Activated CD4-positive, alpha-beta T cell treated with anti-CD3 and anti-CD28 coated beads, Interleukin-2, amount 50 U/mL, for 4 hours (primary cell): ENCODE measurements at regions not wholly inside any gene's neighbourhood (a gene's known extent, or its start where the extent isn't known, plus 50 kb on each side); places are given as distances from the start of the nearest gene placed in this dataset.

ENCODE experiments used
- DNase-seq, 2 experiments: peaks; one replicate each; pipeline ENCODE4 v3.0.0-alpha.2; 2020

- DNase-seq = no peak
These were observed 150.4 kb upstream of the GAREM1 start for GRCh38 chr18:32621034-32621433.

GRCh38 chr18:32618546-32618945 lies 147.9 kb upstream of the GAREM1 start:
- no peak for DNase-seq

DNA sequence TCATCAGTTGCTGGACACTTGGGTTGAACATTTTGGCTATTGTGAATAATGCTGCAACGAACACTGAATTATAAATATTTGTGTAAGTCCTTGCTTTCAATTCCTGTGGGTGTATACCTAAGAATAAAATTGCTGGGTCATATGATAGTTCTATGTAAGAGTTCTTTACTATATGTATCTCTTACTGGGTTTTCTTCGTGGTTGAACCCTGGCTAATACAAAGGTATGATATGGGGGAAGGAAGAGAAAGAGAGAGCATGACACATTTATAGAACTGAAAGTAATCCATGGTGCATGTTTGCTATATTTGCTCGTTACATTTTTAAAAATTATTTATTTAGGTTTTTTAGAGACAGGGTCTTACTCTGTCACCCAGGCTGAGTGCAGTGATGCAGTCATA lies 143.1 kb upstream of the GAREM1 start:
- DNase-seq = no peak

DNA sequence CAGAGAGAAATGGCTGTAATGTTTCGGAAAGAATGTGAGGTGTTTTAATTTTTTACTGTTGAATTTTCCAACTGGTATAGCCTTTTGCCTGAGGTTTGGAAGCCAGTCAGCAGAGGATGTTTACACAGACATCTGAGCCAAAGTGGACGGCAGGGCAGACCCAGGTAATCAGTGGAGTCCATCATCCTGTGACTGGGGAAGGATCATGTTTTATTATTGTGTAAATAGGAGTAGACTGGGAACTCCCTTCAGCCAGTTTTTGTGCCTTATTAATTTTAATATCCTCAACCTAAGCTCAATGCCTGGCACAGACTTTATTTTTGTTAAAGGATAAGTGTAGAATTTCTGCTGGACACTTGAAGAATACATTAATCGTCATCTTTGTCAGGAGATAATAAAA lies 142.0 kb upstream of the GAREM1 start:
- no peak for DNase-seq

DNA sequence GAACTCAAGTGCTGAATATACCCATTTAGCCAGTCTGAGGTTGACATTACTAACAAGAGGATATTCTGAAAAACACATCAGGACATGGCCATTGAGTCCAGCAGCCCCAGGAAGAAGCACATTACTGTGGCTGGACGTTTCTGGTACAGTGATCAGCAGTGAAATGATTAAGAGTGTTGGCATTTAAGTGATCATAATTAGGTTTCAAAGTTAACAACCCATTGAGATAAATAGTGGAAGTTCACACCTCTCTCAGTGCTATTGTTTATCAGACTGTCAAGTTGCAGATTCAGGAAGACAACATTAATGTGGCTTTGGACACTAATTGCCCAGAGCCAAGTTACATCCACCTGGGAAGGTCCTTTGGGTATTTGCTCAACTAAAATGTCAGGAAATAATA lies 139.5 kb upstream of the GAREM1 start:
- no peak for DNase-seq

- DNase-seq = no peak
These were observed 137.1 kb upstream of the GAREM1 start for GRCh38 chr18:32607816-32608215.

- no peak for DNase-seq
These were observed 127.5 kb upstream of the GAREM1 start for GRCh38 chr18:32598144-32598543.

GRCh38 chr18:32596501-32596900 lies 125.8 kb upstream of the GAREM1 start:
- no peak for DNase-seq

GRCh38 chr18:32595832-32596231 lies 125.2 kb upstream of the GAREM1 start:
- no peak for DNase-seq

- DNase-seq = no peak
These were observed 117.5 kb upstream of the GAREM1 start for GRCh38 chr18:32588191-32588590.

- no peak for DNase-seq
These were observed 112.7 kb upstream of the GAREM1 start for GRCh38 chr18:32583431-32583830.

- no peak for DNase-seq
These were observed 111.8 kb upstream of the GAREM1 start for GRCh38 chr18:32582455-32582854.

DNA sequence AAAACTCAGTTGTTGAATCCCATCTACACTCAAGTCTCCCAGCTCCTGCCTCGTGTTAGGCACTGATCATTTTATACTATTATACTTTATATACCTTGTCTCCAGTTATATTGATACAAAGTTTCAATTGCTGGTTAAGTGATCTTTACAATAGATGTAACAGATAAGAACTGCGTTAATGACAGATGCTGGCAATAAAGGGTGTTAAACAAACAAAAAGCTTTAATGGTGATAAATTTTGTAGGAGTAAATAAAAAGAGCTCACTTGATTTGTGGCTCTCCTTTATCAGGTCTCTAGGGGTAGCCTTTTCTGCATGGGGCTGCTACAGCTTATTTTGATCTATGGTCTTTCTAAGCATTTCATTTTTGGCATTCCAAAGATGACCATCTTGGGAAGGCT lies 106.9 kb upstream of the GAREM1 start:
- DNase-seq = no peak

DNA sequence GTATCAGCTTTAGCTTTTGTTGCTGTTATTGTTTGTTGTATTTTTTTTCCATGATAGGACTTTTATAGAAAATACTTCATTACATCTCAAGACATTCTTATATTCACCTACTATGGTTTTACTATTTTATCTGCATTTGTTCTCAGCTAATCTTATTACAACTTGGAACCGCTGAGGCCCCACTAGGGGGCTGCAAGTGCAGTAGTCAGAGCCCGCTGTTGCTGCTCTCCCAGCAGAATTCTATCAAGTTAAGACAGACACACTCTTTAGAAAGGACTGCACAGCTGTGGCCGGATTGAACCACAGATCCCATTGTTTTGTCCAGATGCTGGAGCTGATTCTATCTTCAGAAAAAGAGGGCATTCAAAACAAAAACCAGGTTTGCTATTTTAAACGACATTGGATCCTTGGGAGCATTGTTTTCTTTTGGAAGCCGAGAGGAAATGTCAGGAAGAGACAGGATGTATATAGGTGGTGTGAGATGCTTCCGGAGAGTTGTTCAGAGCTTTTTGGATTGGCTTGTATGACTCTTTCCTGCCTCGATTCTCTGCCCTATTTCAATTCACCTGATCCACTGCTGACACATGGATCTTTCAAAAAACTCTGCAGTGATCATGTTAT lies 105.7 kb upstream of the GAREM1 start:
- no peak for DNase-seq

GRCh38 chr18:32566960-32567359 lies 96.3 kb upstream of the GAREM1 start:
- no peak for DNase-seq

DNA sequence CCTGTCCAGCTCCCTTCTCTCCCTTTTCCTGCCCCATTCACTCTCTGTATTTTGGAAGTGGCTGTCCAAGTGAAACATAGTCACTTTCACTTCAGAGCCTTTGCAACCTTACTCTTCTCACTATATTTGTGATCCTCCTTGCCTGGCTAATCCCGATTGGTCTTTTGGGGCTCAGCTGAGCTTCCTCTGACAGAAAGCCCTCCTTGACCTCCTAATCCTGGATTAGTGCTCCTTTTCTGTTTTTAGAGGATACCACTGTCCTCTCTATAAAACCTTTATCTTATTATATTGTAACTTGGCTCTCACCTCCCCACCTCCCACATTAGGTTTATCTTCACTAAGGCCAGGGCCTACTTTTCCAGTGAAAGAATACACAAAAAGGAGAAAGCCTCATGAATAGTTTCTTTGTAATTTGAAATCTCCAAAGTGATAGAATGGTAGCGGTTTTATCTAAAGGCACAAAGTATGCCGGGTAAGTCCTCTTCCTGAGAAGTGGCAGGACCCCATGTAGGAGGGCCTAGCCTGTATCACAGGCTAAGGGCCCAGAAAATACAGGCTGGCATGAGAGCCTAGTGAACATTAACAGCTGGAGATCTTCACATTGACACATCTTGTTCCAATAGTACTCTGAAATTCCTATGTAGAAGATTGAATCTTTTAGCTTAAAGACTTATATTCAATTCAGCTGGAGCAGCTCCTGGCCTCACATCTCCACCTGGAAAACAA lies 83.1 kb upstream of the GAREM1 start:
- no peak for DNase-seq

DNA sequence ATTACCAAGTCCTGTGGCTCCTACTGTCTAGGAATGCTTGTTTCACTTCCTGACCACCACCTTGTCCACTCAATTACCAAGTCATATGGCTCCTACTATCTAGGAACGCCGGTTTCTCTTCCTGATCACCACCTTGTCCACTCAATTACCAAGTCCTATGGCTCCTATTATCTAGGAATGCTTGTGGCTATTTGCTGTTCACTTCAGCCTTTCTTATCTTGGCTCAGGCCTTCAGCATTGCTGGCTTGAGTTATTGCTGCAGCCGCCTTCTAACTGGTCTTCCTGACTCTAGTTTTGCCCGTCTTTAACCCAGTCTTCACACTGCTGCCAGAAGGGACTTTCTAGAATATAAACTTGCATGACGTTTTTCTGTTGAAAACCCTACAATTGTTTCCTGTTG lies 82.5 kb upstream of the GAREM1 start:
- no peak for DNase-seq

DNA sequence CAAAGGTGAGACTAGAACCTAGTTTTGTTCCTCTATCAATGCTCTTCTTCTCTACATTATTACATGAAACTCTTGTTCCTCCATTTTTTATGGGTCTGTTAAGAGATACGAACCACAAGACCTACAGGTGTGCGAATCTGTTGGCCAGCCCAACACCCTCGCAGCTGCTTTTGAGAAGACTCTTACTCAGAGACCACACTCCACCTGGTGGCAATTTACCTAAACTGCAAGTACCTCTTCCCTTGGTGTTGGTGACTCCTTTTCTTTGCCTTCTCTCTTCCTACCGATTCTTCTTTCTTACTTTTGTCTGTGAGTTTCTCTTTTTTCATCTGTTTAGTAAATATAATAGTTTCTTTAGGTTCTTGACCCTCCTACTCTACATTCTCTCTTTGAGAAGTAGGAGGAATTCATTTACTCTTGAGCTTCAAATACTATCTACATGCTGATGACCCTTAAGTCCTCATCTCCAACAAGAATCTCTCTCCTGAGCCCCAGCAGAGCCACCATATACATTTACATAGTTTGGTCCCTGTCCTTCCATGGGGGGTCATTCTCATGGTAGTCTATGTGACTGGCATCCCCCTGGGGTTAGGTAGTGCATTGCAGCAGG lies 81.8 kb upstream of the GAREM1 start:
- peak; percentile 34 to 37 for DNase-seq

DNA sequence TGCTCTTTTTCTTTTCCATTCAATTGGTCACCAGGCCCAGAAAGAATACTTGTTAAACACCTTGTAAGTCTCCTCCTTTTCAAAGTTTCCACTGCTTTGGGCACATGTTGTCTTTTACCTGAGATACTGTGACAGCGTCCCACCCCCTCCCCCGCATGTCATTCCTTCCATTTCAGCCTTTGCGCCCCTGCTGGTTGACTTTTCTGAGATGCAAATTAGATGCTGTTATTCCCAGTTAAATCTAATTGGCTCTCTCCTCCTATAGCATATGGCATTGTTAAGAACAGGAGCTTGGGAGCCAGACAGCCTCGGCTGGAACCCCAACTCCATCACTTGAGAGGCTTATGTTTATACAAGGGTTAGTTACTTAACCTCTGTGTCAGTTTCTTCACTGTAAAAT lies 80.3 kb upstream of the GAREM1 start:
- no peak for DNase-seq

DNA sequence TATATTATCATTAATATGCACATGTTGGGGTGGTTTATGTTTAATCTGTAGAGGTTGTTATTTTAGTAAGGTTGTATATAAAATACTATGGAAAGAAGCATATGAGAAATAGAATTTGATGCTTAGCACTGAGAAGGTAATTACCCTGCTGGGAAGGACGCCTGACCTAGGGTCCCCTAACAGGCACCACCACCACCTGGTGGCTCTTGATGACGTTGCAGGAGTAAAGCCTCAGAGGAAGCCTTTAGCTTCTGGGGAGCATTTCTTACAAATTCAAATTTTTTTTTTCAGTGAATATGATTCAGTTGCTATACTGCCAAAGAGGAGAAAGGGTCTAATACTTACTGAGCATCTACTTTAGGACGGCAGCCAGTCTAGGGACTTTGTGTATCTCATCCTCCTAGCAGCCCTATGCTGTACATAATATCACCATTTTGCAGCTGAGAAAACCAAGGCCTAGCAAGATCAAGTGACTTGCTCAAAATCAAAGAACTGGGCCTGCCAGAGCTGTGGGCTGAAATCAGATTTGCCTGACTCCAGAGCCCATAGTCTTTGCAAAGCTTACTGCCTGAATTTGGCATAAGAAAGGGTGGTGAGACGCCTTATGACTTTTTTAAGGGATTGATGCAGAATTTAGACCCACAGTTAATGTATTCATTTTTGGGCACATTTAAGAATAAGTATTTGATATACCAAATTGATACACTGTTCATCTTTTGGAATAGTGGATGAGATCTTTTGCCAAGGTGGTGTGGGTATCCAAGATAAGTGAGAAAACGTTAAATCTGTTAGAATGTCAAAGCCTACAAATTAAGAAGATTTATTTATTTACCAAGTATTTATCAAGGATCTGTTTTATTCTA lies 78.8 kb upstream of the GAREM1 start:
- peak; percentile 21 to 27 for DNase-seq

GRCh38 chr18:32548688-32549087 lies 78.0 kb upstream of the GAREM1 start:
- no peak for DNase-seq

DNA sequence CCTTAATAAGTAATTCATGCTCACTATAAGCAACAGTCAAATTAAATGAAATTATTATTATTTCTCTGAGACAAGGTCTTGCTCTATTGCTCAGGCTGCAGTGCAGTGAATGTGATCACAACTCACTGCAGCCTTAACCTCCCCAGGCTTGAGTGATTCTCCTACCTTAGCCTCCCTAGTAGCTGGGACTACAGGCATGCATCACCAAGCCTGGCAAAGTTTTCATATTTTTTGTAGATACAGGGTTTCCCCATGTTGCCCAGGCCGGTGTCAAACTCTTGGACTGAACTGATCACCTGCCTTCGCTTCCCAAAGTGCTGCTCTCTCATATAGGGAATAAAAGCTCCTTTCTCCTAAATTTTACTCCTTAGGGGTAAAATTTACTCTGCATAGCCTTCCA lies 74.9 kb upstream of the GAREM1 start:
- DNase-seq = no peak

- DNase-seq = no peak
These were observed 73.4 kb upstream of the GAREM1 start for GRCh38 chr18:32544088-32544487.
